Stimulated activated CD8-positive, alpha-beta memory T cell treated with anti-CD3 and anti-CD28 coated beads, Interleukin-15, amount 100 ng/mL, for 48 hours (primary cell): ENCODE measurements at regions not wholly inside any gene's neighbourhood (a gene's known extent, or its start where the extent isn't known, plus 50 kb on each side); places are given as distances from the start of the nearest gene placed in this dataset.
"Not testable (repeated sequence)": the region's sequence is repeated elsewhere in the genome, so short reads cannot be mapped to it uniquely, and the experiment has no call there.

Experiments
- DNase-seq, 2 donors: peaks; one replicate each; pipeline ENCODE4 v3.0.0-alpha.2; 2020; ENCODE audit warnings: low read depth in 2 of 2

DNA sequence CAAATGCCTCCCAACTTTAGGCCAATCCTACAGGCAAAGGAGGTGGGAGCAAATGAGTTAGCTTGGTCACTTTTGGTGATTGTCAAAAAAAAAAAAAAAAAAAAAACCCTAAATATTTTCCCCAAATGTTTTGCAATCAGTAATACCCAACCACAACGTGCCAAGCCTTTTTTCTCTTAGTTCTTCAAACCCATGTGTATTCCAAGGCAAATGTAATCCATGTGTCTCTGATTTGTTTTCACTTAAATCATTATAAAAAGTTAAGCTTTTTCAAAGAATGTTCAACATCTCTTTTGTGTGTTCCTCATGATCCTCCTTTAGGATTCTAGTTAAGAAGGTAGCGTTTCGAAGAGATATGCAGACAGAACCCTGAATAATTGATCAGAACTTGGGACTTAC, 328.4 kb downstream of the PAPSS1 start:
- no peak for DNase-seq

- no peak for DNase-seq
These were observed 328.9 kb downstream of the PAPSS1 start for GRCh38 chr4:107391009-107391629.

DNA sequence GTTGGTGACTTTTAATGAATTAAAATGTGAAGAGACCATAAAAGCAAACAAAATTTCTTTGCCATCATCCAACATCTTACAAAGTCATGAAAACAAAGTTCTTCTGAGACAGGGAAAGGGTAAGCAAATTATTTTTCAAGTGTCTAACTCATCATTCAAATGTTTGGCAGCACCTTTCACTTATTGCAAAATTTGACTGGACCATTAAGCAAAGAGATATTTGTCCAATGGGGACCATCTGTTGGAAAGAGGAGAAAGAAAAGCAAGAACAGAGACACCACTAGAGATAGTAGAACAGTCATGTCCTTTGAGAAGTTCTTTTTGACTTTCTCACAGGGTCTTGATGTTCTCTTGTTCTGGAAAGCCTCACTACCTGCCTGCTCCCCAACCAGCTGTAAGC, 330.1 kb downstream of the PAPSS1 start:
- no peak for DNase-seq

- DNase-seq, result no peak
These were observed 331.2 kb downstream of the PAPSS1 start for GRCh38 chr4:107388736-107389274.

DNA sequence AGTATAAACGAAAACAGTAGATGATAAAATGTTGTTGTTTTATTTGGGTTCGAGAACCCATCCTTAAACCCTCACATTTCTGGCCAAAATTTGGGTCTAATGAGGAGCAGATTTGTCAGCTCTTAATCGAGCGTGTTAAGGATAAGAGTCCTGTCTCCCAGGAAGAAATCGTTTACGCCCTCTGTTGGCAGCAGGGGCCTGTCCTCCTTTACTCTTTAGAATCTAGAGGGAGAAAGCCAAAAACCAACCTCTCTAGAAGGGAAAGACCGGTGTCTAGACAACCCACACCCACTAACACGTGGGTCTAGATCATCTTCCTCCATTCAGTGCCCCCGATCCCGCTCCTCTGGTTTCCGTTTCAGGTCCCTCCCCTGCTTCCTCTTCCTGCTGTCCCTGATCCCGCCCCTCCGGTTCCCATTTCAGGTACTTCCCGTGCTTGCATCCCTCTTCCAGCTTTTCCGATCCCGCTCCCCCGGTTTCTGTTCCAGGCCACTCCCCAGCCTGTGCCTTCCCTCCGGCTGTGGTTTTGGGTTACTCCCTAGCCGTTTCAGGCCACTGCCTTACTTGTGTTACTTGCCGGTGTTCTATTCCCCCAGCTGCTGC, 339.1 kb downstream of the PAPSS1 start:
- DNase-seq, result no peak

GRCh38 chr4:107380190-107380589, 339.8 kb downstream of the PAPSS1 start:
- DNase-seq, result no peak

DNA sequence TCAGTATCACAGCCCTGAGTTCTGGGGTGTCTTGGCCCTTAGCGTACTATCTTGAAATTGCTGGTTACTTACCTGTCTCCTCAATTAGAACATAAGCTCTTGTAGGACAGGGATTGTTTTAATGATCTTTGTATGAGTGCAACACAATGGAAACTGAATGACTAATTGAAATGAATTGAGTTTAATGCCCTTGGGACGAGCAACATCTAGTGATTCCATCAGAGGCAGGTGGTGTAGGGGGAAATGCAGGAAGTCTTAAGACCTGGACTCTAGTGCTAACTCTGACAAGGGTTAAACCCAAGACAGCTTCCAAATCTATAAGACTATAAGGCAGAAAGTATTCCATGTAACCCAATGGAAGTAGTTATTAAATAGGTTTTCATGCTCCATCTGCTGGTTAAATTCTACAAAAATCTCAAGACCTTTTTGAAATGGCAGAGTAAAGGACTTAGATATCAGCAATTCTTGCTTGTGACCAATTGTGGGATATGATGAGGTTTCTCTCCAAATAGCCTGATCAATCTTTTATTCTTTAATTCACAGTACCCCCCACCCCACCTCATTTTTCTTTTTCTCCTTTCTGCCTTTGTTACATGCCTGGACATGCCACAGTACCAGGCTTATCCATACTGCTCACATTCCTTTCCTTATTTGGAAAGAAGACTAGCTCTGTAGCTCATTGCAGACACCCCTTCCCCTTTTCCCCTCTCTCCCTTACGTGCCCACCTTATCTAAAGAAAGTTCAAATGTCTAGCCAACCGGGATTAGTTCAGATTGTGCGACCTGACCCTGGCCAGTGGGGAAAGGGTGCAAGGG, 340.8 kb downstream of the PAPSS1 start:
- DNase-seq, result no peak

DNA sequence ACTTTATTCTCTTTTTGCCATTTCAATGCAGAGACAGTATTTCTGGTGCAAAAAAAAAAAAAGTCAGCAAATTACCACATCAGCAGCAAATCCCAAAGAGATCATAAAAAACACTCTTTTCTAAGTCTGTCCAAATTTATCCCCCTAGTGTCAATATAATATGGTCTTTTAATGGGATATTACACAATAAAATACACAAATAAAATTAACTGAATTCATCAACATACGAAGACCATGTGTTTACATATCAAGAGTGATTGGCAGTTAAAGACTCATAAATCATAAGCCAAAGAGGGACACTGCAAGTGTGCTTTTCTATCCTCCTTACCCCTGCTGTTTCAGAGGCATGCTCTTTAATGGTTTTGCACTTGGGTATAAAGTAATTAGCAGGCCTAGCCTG, 340.2 kb upstream of the DKK2 start:
- no peak for DNase-seq

GRCh38 chr4:107366900-107367299, 330.8 kb upstream of the DKK2 start:
- DNase-seq, result no peak

DNA sequence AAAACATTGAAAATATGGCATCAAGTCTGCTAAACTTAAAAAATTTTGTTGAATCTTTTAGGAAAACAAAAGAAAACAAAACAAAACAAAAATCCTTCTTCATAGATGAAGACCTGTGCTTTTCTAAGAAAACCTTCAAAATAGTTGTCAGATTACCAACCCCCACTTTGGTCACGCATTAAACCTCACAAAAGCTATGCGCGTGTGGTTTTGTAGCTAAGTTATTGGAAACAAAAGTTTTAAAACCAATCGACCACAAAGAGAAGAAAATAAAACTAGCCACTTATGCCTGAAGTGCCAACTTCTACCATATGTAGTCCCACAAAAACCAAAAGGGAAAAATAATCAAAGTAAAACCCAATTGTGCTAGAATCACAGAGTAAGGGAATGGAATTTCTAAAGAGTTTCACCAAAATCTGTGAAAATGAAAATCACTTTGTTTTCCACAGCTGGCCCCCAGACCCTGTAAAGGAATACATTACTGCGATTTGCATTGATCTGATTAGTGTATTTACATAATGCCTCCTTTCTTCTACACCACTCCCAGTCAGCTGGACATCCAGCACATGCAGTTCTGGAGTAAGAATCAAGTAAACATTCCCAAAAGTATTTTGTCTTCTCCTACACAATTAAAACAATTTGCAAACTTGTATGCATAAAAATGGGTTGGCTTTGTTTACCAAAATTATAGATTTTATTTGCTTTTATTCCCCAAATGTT, 330.1 kb upstream of the DKK2 start:
- no peak for DNase-seq

GRCh38 chr4:107363125-107363524, 327.0 kb upstream of the DKK2 start:
- DNase-seq, result no peak

DNA sequence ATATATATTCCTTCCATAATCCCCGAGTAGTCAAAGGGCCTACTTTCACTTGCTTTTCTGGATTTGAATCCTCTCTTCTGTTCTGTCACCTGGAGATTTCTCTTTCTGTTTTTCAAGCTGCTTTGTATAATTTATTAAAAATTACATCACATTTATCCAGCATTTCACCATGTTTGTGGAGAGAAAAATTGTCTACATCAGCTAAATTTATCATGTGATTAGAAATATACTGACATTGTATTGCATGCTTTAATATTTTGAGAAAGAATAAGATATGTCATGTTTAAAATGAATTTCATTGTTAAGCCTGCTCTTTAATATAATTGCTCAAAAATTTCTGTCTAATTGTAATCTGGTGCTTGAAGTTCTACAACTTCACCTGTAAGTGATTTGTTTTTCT, 323.1 kb upstream of the DKK2 start:
- DNase-seq, result no peak

GRCh38 chr4:107354304-107354703, 318.2 kb upstream of the DKK2 start:
- not testable (repeated sequence) for DNase-seq

DNA sequence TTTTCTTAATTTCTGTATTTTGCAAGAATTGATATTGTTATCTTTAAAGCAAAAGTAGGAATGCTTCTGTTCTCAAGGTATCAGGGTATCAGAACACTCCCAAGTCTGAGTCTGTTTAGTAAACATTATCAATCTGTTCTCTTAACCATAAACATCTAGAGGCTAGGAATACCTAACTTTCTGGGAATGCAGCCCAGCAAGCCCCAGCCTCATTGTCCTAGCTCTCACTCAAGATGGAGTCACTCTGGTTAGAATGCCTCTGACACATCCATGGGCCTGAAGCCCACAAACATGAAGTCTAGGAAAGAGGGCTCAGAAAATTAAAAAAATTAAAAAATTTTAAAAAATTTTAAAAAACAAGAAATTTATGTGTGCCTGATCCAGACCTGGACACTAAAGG, 315.1 kb upstream of the DKK2 start:
- DNase-seq, result no peak

- DNase-seq, result no peak
These were observed 313.6 kb upstream of the DKK2 start for GRCh38 chr4:107349732-107350131.

GRCh38 chr4:107349266-107349665, 313.2 kb upstream of the DKK2 start:
- no peak for DNase-seq

GRCh38 chr4:107348188-107349050, 312.3 kb upstream of the DKK2 start:
- no peak for DNase-seq

DNA sequence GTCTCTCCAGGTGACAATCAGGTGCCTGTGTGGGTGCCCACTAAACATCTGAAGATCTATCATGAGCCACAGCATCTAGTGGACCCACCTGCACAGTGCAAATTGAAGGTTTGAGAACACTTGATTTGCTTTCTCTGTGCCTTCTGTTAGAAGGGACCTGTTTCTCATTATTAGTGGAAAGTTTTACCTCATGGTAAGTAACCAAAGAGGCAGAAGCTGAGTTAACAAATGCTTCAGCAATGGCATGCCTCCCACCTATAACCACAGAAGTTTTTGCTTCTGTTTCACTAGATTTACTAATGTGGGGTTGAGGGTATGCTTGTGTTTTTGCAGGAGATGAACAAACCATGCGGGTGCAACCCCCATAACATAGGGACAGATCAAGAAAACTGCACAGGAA, 297.4 kb upstream of the DKK2 start:
- DNase-seq, result no peak

- DNase-seq, result not testable (repeated sequence)
These were observed 296.5 kb upstream of the DKK2 start for GRCh38 chr4:107332656-107333055.

DNA sequence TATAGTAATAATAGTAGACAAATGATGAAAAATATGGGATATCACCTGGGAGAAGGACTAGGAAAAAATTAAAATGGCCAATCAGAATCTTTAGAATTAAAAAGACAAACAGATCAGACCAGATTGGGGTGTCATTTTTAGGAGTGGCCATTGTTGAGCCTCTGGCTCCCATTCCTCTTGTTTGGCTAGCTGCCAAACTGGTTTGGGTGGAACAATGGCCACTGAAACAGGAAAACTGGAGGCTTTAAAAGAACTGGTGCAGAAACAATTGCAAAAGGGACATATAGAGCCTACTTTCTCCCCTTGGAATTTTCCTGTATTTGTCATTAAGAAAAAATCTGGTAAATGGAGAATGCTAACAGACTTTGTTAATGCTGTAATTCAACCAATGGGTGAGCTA, 294.8 kb upstream of the DKK2 start:
- no peak for DNase-seq

- no peak for DNase-seq
These were observed 283.3 kb upstream of the DKK2 start for GRCh38 chr4:107319386-107319785.
